CD14-positive monocyte (primary cell): ENCODE measurements at regions not wholly inside any gene's neighbourhood (a gene's known extent, or its start where the extent isn't known, plus 50 kb on each side); places are given as distances from the start of the nearest gene placed in this dataset.

Experiments
- DNase-seq, 3 donors: peaks; one replicate each; pipeline ENCODE4 v3.0.0-alpha.2; 2011 to 2022
- H2AFZ ChIP-seq: 2 replicates; pipeline ENCODE4 v1.6.0; 2012; ENCODE audit warnings: mild to moderate bottlenecking, low read depth, low read length, inconsistent platforms; ENCODE audit not compliant: insufficient read depth, poor library complexity, severe bottlenecking
- H3K27ac ChIP-seq, 2 donors: 1 replicate in 1 of 2; 2 replicates in 1 of 2; pipeline ENCODE4 v1.5.1; 2012 to 2013; ENCODE audit warnings: low read length in 2 of 2, control low read depth in 1 of 2, inconsistent platforms in 1 of 2, low read depth in 1 of 2, mild to moderate bottlenecking in 1 of 2
- H3K27me3 ChIP-seq, 2 donors: one replicate each; pipeline versions ENCODE4 v1.6.0 to v1.6.1; 2011 to 2013; ENCODE audit warnings: low read length in 2 of 2; ENCODE audit not compliant: control insufficient read depth in 2 of 2, insufficient read depth in 2 of 2
- H3K36me3 ChIP-seq, 2 donors: replicated peaks in 1 of 2; 1 replicate in 1 of 2; 2 replicates in 1 of 2; pipeline versions ENCODE4 v1.5.1 to v1.6.1; 2012 to 2013; ENCODE audit warnings: low read length in 2 of 2, control low read depth in 1 of 2, inconsistent platforms in 1 of 2, mild to moderate bottlenecking in 1 of 2; ENCODE audit not compliant: insufficient read depth in 2 of 2, control insufficient read depth in 1 of 2
- H3K4me1 ChIP-seq, 2 donors: 1 replicate in 1 of 2; 2 replicates in 1 of 2; pipeline versions ENCODE4 v1.5.1 to v1.6.1; 2012 to 2013; ENCODE audit warnings: low read length in 2 of 2, control low read depth in 1 of 2, inconsistent platforms in 1 of 2, mild to moderate bottlenecking in 1 of 2, moderate library complexity in 1 of 2; ENCODE audit not compliant: insufficient read depth in 2 of 2, control insufficient read depth in 1 of 2
- H3K4me2 ChIP-seq: replicated peaks from 2 replicates; pipeline ENCODE3; 2012; ENCODE audit warnings: low read length, moderate library complexity, mild to moderate bottlenecking; ENCODE audit not compliant: poor library complexity, severe bottlenecking; ENCODE audit errors: extremely low read depth
- H3K4me3 ChIP-seq, 3 experiments: fragments of 200-600 bp in 1 of 3; sonication (generic) in 1 of 3; replicated peaks in 1 of 3; 1 replicate in 2 of 3; 2 replicates in 1 of 3; pipeline ENCODE4 v1.5.1; 2011 to 2013; ENCODE audit warnings: low read length in 3 of 3, mild to moderate bottlenecking in 3 of 3, control low read depth in 2 of 3, low read depth in 2 of 3, inconsistent platforms in 1 of 3, moderate library complexity in 1 of 3
- H3K79me2 ChIP-seq: 2 replicates; pipeline ENCODE4 v1.6.0; 2012; ENCODE audit warnings: mild to moderate bottlenecking, control low read depth, inconsistent platforms, low read length, moderate library complexity; ENCODE audit not compliant: insufficient read depth
- H3K9ac ChIP-seq: 2 replicates; pipeline ENCODE4 v1.6.0; 2017; ENCODE audit warnings: low read length, mild to moderate bottlenecking; ENCODE audit not compliant: insufficient read depth, poor library complexity, severe bottlenecking
- H3K9me3 ChIP-seq, 2 donors: replicated peaks in 1 of 2; 1 replicate in 1 of 2; 2 replicates in 1 of 2; pipeline versions ENCODE4 v1.5.1 to v1.6.1; 2012 to 2013; ENCODE audit warnings: low read length in 2 of 2, control low read depth in 1 of 2; ENCODE audit not compliant: control insufficient read depth in 1 of 2, insufficient read depth in 1 of 2
- H4K20me1 ChIP-seq: 2 replicates; pipeline ENCODE4 v1.6.0; 2012; ENCODE audit warnings: mild to moderate bottlenecking, low read length, control low read depth, moderate library complexity; ENCODE audit not compliant: insufficient read depth
- H3K27ac Mint-ChIP-seq, 7 donors: one replicate each; pipeline ENCODE4 v1.8.0; 2020; ENCODE audit warnings: mild to moderate bottlenecking in 7 of 7, mixed read lengths in 7 of 7, moderate library complexity in 6 of 7, inconsistent platforms in 2 of 7
- H3K27me3 Mint-ChIP-seq, 3 donors: one replicate each; pipeline ENCODE4 v1.8.0; 2021 to 2022; ENCODE audit warnings: low read depth in 3 of 3, mild to moderate bottlenecking in 3 of 3, mixed read lengths in 3 of 3, moderate library complexity in 3 of 3, inconsistent platforms in 1 of 3
- H3K36me3 Mint-ChIP-seq, 2 donors: one replicate each; pipeline ENCODE4 v1.8.0; 2020; ENCODE audit warnings: mixed read lengths in 2 of 2, inconsistent platforms in 1 of 2, mild to moderate bottlenecking in 1 of 2
- H3K4me1 Mint-ChIP-seq: one replicate; pipeline ENCODE4 v1.8.0; 2020; ENCODE audit warnings: mild to moderate bottlenecking, mixed read lengths
- H3K4me3 Mint-ChIP-seq, 2 donors: one replicate each; pipeline ENCODE4 v1.8.0; 2020; ENCODE audit warnings: mild to moderate bottlenecking in 2 of 2, mixed read lengths in 2 of 2, moderate library complexity in 1 of 2
- H3K9me3 Mint-ChIP-seq, 7 donors: one replicate each; pipeline ENCODE4 v1.8.0; 2020 to 2022; ENCODE audit warnings: mixed read lengths in 7 of 7, mild to moderate bottlenecking in 6 of 7, moderate library complexity in 6 of 7, inconsistent platforms in 2 of 7
- CTCF ChIP-seq: fragments of 200-600 bp; IDR thresholded peaks from one replicate; pipeline ENCODE4 v1.8.0; 2022; ENCODE audit warnings: antibody characterized with exemption, mild to moderate bottlenecking
- WGBS: methylation state at CpG from one replicate; pipeline ENCODE4 v1.1.5; 2013; ENCODE audit warnings: missing lambda C conversion rate; ENCODE audit not compliant: insufficient coverage; 5-methylcytosine and 5-hydroxymethylcytosine counted together
- intact Hi-C, 2 donors: fragments of 100-400 bp; cut with micrococcal nuclease; formaldehyde crosslinking; loops; one replicate each; pipeline versions ENCODE4 v1.15.0 to v1.15.1; 2023

GRCh38 chr12:59100585-59100984 lies 180.3 kb upstream of the LRIG3 start:
- H3K27me3 Mint-ChIP-seq, result no peaks in the 10 kb centered on the region
- H3K27ac Mint-ChIP-seq, result no peak overlapping the region
- no peaks in the 10 kb centered on the region for H3K4me1 Mint-ChIP-seq
- intact Hi-C loops, result no loop called here
- H2AFZ ChIP-seq, result no peak overlapping the region
- no peak overlapping the region for H3K9ac ChIP-seq
- no CpG with 5 or more reads among the region's 4 CpGs for WGBS
- no peaks in the 10 kb centered on the region for H3K9me3 ChIP-seq
- H3K27ac ChIP-seq, result no peak overlapping the region
- TF ChIP-seq CTCF, result no peak
- H3K36me3 Mint-ChIP-seq, result no peaks in the 10 kb centered on the region
- H3K27me3 ChIP-seq, result no peaks in the 10 kb centered on the region
- H3K4me3 ChIP-seq, result no peak overlapping the region
- H3K4me1 ChIP-seq, result no peaks in the 10 kb centered on the region
- peaks cover 0 to 2% (median 0%) of the 10 kb centered on the region in 7 donors for H3K9me3 Mint-ChIP-seq
- no peak for DNase-seq
- no peaks in the 10 kb centered on the region for H3K36me3 ChIP-seq
- no peaks in the 10 kb centered on the region for H3K79me2 ChIP-seq
- H4K20me1 ChIP-seq, result no peaks in the 10 kb centered on the region
- H3K4me3 Mint-ChIP-seq, result no peak overlapping the region
- no peak overlapping the region for H3K4me2 ChIP-seq

- H3K27me3 Mint-ChIP-seq, result no peaks in the 10 kb centered on the region
- Histone ChIP-seq H3K4me2 (no peak overlapping the region), H3K9ac (no peak overlapping the region), H3K27me3 (no peaks in the 10 kb centered on the region), H3K36me3 (no peaks in the 10 kb centered on the region), H3K4me3 (no peak overlapping the region), H2AFZ (no peak overlapping the region), H4K20me1 (no peaks in the 10 kb centered on the region), H3K27ac (no peak overlapping the region), H3K9me3 (no peaks in the 10 kb centered on the region), H3K79me2 (no peaks in the 10 kb centered on the region), H3K4me1 (no peaks in the 10 kb centered on the region)
- WGBS, result no CpG with 5 or more reads among the region's 1 CpG
- H3K27ac Mint-ChIP-seq, result no peak overlapping the region
- H3K4me3 Mint-ChIP-seq, result no peak overlapping the region
- TF ChIP-seq CTCF, result no peak
- H3K4me1 Mint-ChIP-seq, result no peaks in the 10 kb centered on the region
- intact Hi-C loops, result no loop called here
- no peaks in the 10 kb centered on the region for H3K36me3 Mint-ChIP-seq
- no peak for DNase-seq
- H3K9me3 Mint-ChIP-seq, result peaks cover 0 to 6% (median 0%) of the 10 kb centered on the region in 7 donors
Measured at GRCh38 chr12:59097876-59098275, 177.6 kb upstream of the LRIG3 start.
